SK-N-SH (cell line): ENCODE measurements at regions not wholly inside any gene's neighbourhood (a gene's known extent, or its start where the extent isn't known, plus 50 kb on each side); places are given as distances from the start of the nearest gene placed in this dataset.

Experiments used
- JUND ChIP-seq: IDR thresholded peaks from 2 replicates; pipeline ENCODE4 v1.4.0; 2012
- POLR2AphosphoS5 ChIP-seq: IDR thresholded peaks from 2 replicates; pipeline ENCODE4 v1.6.1; 2012; ENCODE audit warnings: low read depth, low read length
- TF ChIP-seq, protein P1 (sequence below): fragments of 200-600 bp; sonication (generic); IDR thresholded peaks from 2 replicates; pipeline ENCODE4 v1.6.1; 2017; ENCODE audit warnings: antibody characterized with exemption, mild to moderate bottlenecking, moderate library complexity
- TF ChIP-seq, protein P2 (sequence below): fragments of 150-350 bp; IDR thresholded peaks from 2 replicates; pipeline ENCODE4 v1.6.1; 2017; ENCODE audit warnings: antibody characterized with exemption, low read length, low read depth, borderline replicate concordance

- TF ChIP-seq JUND (no peak), POLR2AphosphoS5 (no peak)
- TF ChIP-seq, protein P1, sequence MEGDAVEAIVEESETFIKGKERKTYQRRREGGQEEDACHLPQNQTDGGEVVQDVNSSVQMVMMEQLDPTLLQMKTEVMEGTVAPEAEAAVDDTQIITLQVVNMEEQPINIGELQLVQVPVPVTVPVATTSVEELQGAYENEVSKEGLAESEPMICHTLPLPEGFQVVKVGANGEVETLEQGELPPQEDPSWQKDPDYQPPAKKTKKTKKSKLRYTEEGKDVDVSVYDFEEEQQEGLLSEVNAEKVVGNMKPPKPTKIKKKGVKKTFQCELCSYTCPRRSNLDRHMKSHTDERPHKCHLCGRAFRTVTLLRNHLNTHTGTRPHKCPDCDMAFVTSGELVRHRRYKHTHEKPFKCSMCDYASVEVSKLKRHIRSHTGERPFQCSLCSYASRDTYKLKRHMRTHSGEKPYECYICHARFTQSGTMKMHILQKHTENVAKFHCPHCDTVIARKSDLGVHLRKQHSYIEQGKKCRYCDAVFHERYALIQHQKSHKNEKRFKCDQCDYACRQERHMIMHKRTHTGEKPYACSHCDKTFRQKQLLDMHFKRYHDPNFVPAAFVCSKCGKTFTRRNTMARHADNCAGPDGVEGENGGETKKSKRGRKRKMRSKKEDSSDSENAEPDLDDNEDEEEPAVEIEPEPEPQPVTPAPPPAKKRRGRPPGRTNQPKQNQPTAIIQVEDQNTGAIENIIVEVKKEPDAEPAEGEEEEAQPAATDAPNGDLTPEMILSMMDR: no peak
- TF ChIP-seq, protein P2, sequence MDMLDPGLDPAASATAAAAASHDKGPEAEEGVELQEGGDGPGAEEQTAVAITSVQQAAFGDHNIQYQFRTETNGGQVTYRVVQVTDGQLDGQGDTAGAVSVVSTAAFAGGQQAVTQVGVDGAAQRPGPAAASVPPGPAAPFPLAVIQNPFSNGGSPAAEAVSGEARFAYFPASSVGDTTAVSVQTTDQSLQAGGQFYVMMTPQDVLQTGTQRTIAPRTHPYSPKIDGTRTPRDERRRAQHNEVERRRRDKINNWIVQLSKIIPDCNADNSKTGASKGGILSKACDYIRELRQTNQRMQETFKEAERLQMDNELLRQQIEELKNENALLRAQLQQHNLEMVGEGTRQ: no peak
These were observed 702.4 kb downstream of the CPS1 start for GRCh38 chr2:211258646-211259335.
